Bronchial epithelial cell (primary cell): ENCODE measurements at regions not wholly inside any gene's neighbourhood (a gene's known extent, or its start where the extent isn't known, plus 50 kb on each side); places are given as distances from the start of the nearest gene placed in this dataset.
A peak's percentile ranks its signal among the peaks of the same experiment; 100 is the strongest.

ENCODE experiments used
- DNase-seq: peaks from one replicate; pipeline ENCODE4 v3.0.0-alpha.2; 2010; ENCODE audit warnings: low read depth
- FAIRE-seq: peaks from 2 replicates; lab custom pipeline; 2011; peaks lifted over from hg19 to GRCh38; lab: Jason Lieb, UNC
- H3K27me3 ChIP-seq: 2 replicates; pipeline ENCODE4 v1.5.1; 2011; ENCODE audit warnings: low read length; ENCODE audit not compliant: control insufficient read depth, insufficient read depth
- H3K36me3 ChIP-seq: 2 replicates; pipeline ENCODE4 v1.5.1; 2011; ENCODE audit warnings: low read length; ENCODE audit not compliant: control insufficient read depth, insufficient read depth
- H3K4me3 ChIP-seq: 2 replicates; pipeline ENCODE4 v1.5.1; 2011; ENCODE audit warnings: mild to moderate bottlenecking, low read depth, low read length, control low read depth
- CTCF ChIP-seq: IDR thresholded peaks from 2 replicates; pipeline ENCODE4 v1.5.1; 2011; ENCODE audit warnings: mild to moderate bottlenecking, moderate library complexity, low read length, control low read depth, inconsistent platforms; ENCODE audit not compliant: insufficient read depth, severe bottlenecking

- FAIRE-seq (no peak), DNase-seq (no peak)
- TF ChIP-seq CTCF: no peak
- H3K27me3 ChIP-seq: no peaks in the 10 kb centered on the region
- no peak overlapping the region for H3K4me3 ChIP-seq
- no peaks in the 10 kb centered on the region for H3K36me3 ChIP-seq
Measured at GRCh38 chr12:108021949-108022522, 107.1 kb upstream of the WSCD2 start.

GRCh38 chr12:108029051-108029835 lies 99.8 kb upstream of the WSCD2 start:
- no peak for DNase-seq
- Histone ChIP-seq H3K27me3 (no peaks in the 10 kb centered on the region), H3K4me3 (no peak overlapping the region), H3K36me3 (no peaks in the 10 kb centered on the region)
- TF ChIP-seq CTCF: no peak
- no peak for FAIRE-seq

GRCh38 chr12:108033090-108033489 lies 96.0 kb upstream of the WSCD2 start:
- no peak for DNase-seq
- Histone ChIP-seq H3K27me3 (no peaks in the 10 kb centered on the region), H3K36me3 (no peaks in the 10 kb centered on the region), H3K4me3 (no peak overlapping the region)
- TF ChIP-seq CTCF: no peak
- FAIRE-seq: no peak

- FAIRE-seq (peak; percentile 47), DNase-seq (no peak)
- no peak overlapping the region for H3K4me3 ChIP-seq
Measured at GRCh38 chr12:108035372-108035771, 93.7 kb upstream of the WSCD2 start.

GRCh38 chr12:108037960-108038359 lies 91.1 kb upstream of the WSCD2 start:
- DNase-seq (no peak), FAIRE-seq (no peak)
- H3K36me3 ChIP-seq: no peaks in the 10 kb centered on the region
- no peak for TF ChIP-seq CTCF
- H3K27me3 ChIP-seq: no peaks in the 10 kb centered on the region
- no peak overlapping the region for H3K4me3 ChIP-seq

More at GRCh38 chr12:108035372-108035771, 93.7 kb upstream of the WSCD2 start:
- Histone ChIP-seq H3K27me3 (no peaks in the 10 kb centered on the region), H3K36me3 (no peaks in the 10 kb centered on the region)
- no peak for TF ChIP-seq CTCF
